Keratinocyte (primary cell): ENCODE measurements at regions not wholly inside any gene's neighbourhood (a gene's known extent, or its start where the extent isn't known, plus 50 kb on each side); places are given as distances from the start of the nearest gene placed in this dataset.

Experiments used
- DNase-seq: peaks from one replicate; pipeline ENCODE4 v3.0.0-alpha.2; 2011; ENCODE audit warnings: low read depth, missing footprints, low spot score
- FAIRE-seq: peaks from 2 replicates; lab custom pipeline; 2011; peaks lifted over from hg19 to GRCh38; lab: Jason Lieb, UNC
- H2AFZ ChIP-seq: 2 replicates; pipeline ENCODE4 v1.6.0; 2012; ENCODE audit warnings: low read length, control low read depth, inconsistent platforms; ENCODE audit not compliant: control insufficient read depth
- H3K27ac ChIP-seq: 2 replicates; pipeline ENCODE4 v1.5.1; 2011; ENCODE audit warnings: low read length; ENCODE audit not compliant: control insufficient read depth, insufficient read depth
- H3K27me3 ChIP-seq: 3 replicates; pipeline ENCODE4 v1.6.0; 2011; ENCODE audit warnings: low read length; ENCODE audit not compliant: control insufficient read depth, insufficient read depth; ENCODE audit errors: extremely low read depth
- H3K36me3 ChIP-seq, 2 experiments: 2 replicates in 1 of 2; 3 replicates in 1 of 2; pipeline ENCODE4 v1.5.1; 2011; ENCODE audit warnings: low read length in 2 of 2, mild to moderate bottlenecking in 1 of 2; ENCODE audit not compliant: control insufficient read depth in 2 of 2, insufficient read depth in 2 of 2; ENCODE audit errors: extremely low read depth in 1 of 2
- H3K4me1 ChIP-seq: 3 replicates; pipeline ENCODE4 v1.5.1; 2011; ENCODE audit warnings: low read length; ENCODE audit not compliant: control insufficient read depth, insufficient read depth; ENCODE audit errors: extremely low read depth
- H3K4me2 ChIP-seq: 3 replicates; pipeline ENCODE4 v1.6.0; 2011; ENCODE audit warnings: low read depth, low read length; ENCODE audit not compliant: control insufficient read depth, insufficient read depth; ENCODE audit errors: extremely low read depth
- H3K4me3 ChIP-seq, 3 experiments: fragments of 200-600 bp in 1 of 3; sonication (generic) in 1 of 3; 2 replicates in 2 of 3; 3 replicates in 1 of 3; pipeline ENCODE4 v1.5.1; 2011 to 2016; ENCODE audit warnings: low read length in 3 of 3, mild to moderate bottlenecking in 3 of 3, control low read depth in 2 of 3, inconsistent platforms in 1 of 3, low read depth in 1 of 3, mixed read lengths in 1 of 3, mixed run types in 1 of 3, moderate library complexity in 1 of 3; ENCODE audit not compliant: control insufficient read depth in 2 of 3, insufficient read depth in 2 of 3; ENCODE audit errors: extremely low read depth in 1 of 3
- H3K79me2 ChIP-seq: 2 replicates; pipeline ENCODE4 v1.6.0; 2012; ENCODE audit warnings: low read length; ENCODE audit not compliant: control insufficient read depth, insufficient read depth
- H3K9ac ChIP-seq: 3 replicates; pipeline ENCODE4 v1.6.0; 2011; ENCODE audit warnings: low read length; ENCODE audit not compliant: control insufficient read depth, insufficient read depth; ENCODE audit errors: extremely low read depth
- H3K9me1 ChIP-seq: 3 replicates; pipeline ENCODE4 v1.6.0; 2011; ENCODE audit warnings: low read length; ENCODE audit not compliant: control insufficient read depth, insufficient read depth; ENCODE audit errors: extremely low read depth
- H3K9me3 ChIP-seq: 2 replicates; pipeline ENCODE4 v1.5.1; 2012; ENCODE audit warnings: low read depth, low read length; ENCODE audit not compliant: control insufficient read depth
- H4K20me1 ChIP-seq: 3 replicates; pipeline ENCODE4 v1.6.0; 2011; ENCODE audit warnings: low read length; ENCODE audit not compliant: control insufficient read depth, insufficient read depth; ENCODE audit errors: extremely low read depth
- EZH2 ChIP-seq: IDR thresholded peaks from one replicate; pipeline ENCODE4 v1.6.1; 2012; ENCODE audit warnings: inconsistent platforms, mild to moderate bottlenecking, low read length, moderate library complexity
- dilution Hi-C: fragments of 300-500 bp; cut with MboI; formaldehyde crosslinking; loops from one replicate; pipeline ENCODE4 v1.7.0; 2020; ENCODE audit warnings: low sequenced_read_pairs; ENCODE audit not compliant: extremely low pct_ligation_motif_present
- TF ChIP-seq, protein P1 (sequence below), 3 experiments: IDR thresholded peaks in 1 of 3; conservative IDR thresholded peaks in 1 of 3; optimal IDR thresholded peaks in 1 of 3; 2 replicates in 2 of 3; 3 replicates in 1 of 3; pipeline versions ENCODE3 to v1.5.1; 2011; ENCODE audit warnings: low read length in 3 of 3, mild to moderate bottlenecking in 3 of 3, moderate library complexity in 2 of 3, control low read depth in 1 of 3, inconsistent platforms in 1 of 3; ENCODE audit not compliant: insufficient read depth in 2 of 3; ENCODE audit errors: extremely low read depth in 1 of 3

GRCh38 chr4:31246856-31247255 is 526.7 kb downstream of the PCDH7 start:
- DNase-seq (no peak), FAIRE-seq (no peak)
- Histone ChIP-seq H4K20me1 (no peaks in the 10 kb centered on the region), H3K9me3 (no peaks in the 10 kb centered on the region), H3K36me3 (no peaks in the 10 kb centered on the region), H3K4me1 (no peaks in the 10 kb centered on the region), H3K4me2 (no peak overlapping the region), H3K9ac (no peak overlapping the region), H3K4me3 (no peak overlapping the region), H3K79me2 (no peaks in the 10 kb centered on the region), H3K9me1 (no peaks in the 10 kb centered on the region), H3K27ac (no peak overlapping the region), H2AFZ (no peak overlapping the region), H3K27me3 (no peaks in the 10 kb centered on the region)
- no peak for TF ChIP-seq EZH2
- TF ChIP-seq, protein P1, sequence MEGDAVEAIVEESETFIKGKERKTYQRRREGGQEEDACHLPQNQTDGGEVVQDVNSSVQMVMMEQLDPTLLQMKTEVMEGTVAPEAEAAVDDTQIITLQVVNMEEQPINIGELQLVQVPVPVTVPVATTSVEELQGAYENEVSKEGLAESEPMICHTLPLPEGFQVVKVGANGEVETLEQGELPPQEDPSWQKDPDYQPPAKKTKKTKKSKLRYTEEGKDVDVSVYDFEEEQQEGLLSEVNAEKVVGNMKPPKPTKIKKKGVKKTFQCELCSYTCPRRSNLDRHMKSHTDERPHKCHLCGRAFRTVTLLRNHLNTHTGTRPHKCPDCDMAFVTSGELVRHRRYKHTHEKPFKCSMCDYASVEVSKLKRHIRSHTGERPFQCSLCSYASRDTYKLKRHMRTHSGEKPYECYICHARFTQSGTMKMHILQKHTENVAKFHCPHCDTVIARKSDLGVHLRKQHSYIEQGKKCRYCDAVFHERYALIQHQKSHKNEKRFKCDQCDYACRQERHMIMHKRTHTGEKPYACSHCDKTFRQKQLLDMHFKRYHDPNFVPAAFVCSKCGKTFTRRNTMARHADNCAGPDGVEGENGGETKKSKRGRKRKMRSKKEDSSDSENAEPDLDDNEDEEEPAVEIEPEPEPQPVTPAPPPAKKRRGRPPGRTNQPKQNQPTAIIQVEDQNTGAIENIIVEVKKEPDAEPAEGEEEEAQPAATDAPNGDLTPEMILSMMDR (optimal IDR thresholded peaks at IDR 0.05 in 1 of 3, IDR thresholded peaks at IDR 0.05 in 1 of 3, conservative IDR thresholded peaks at IDR 0.05 in 1 of 3; ENCODE audit: extremely low read depth in 1 of 3, insufficient read depth in 2 of 3, low read length in 3 of 3): no peak
- dilution Hi-C loops: no loop called here

GRCh38 chr4:31259119-31259518 is 539.0 kb downstream of the PCDH7 start:
- no peaks in the 10 kb centered on the region for H3K9me3 ChIP-seq

More at GRCh38 chr4:31259119-31259518, 539.0 kb downstream of the PCDH7 start:
- no peak overlapping the region for H3K9ac ChIP-seq
- dilution Hi-C loops: no loop called here
- FAIRE-seq: no peak
- no peaks in the 10 kb centered on the region for H3K36me3 ChIP-seq
- no peak overlapping the region for H3K27ac ChIP-seq
- H3K79me2 ChIP-seq: no peaks in the 10 kb centered on the region
- no peaks in the 10 kb centered on the region for H3K27me3 ChIP-seq
- H3K4me3 ChIP-seq: no peak overlapping the region
- TF ChIP-seq, protein P1 (optimal IDR thresholded peaks at IDR 0.05 in 1 of 3, IDR thresholded peaks at IDR 0.05 in 1 of 3, conservative IDR thresholded peaks at IDR 0.05 in 1 of 3; ENCODE audit: extremely low read depth in 1 of 3, insufficient read depth in 2 of 3, low read length in 3 of 3): no peak
- TF ChIP-seq EZH2: no peak
- DNase-seq: no peak
- no peaks in the 10 kb centered on the region for H3K9me1 ChIP-seq
- H2AFZ ChIP-seq: no peak overlapping the region
- no peak overlapping the region for H3K4me2 ChIP-seq
- H3K4me1 ChIP-seq: no peaks in the 10 kb centered on the region
- H4K20me1 ChIP-seq: no peaks in the 10 kb centered on the region
